OCI-LY1 (cell line): ENCODE measurements at regions not wholly inside any gene's neighbourhood (a gene's known extent, or its start where the extent isn't known, plus 50 kb on each side); places are given as distances from the start of the nearest gene placed in this dataset.

ENCODE experiments used
- H2AFZ ChIP-seq: fragments of 200-600 bp; sonication (generic), shearing (Covaris generic); 2 replicates; pipeline ENCODE4 v1.6.0; 2014; ENCODE audit warnings: antibody characterized with exemption, mild to moderate bottlenecking, low read length
- H3F3A ChIP-seq: fragments of 200-600 bp; sonication (generic), shearing (Covaris generic); 2 replicates; pipeline ENCODE4 v1.6.0; 2014; ENCODE audit warnings: mild to moderate bottlenecking, antibody characterized with exemption, low read length, moderate library complexity; ENCODE audit not compliant: insufficient read depth
- H3K27ac ChIP-seq: fragments of 200-600 bp; sonication (generic); 2 replicates; pipeline ENCODE4 v1.5.1; 2014; ENCODE audit warnings: low read length, mixed run types, mild to moderate bottlenecking, low read depth; ENCODE audit not compliant: poor library complexity, severe bottlenecking
- H3K27me3 ChIP-seq: fragments of 200-600 bp; sonication (generic); 2 replicates; pipeline ENCODE4 v1.6.0; 2014; ENCODE audit warnings: antibody characterized with exemption, mild to moderate bottlenecking, low read length, moderate library complexity; ENCODE audit not compliant: insufficient read depth
- H3K36me3 ChIP-seq: fragments of 200-600 bp; sonication (generic); 2 replicates; pipeline ENCODE4 v1.6.1; 2014; ENCODE audit warnings: mild to moderate bottlenecking, antibody characterized with exemption, low read length, moderate library complexity, mixed read lengths; ENCODE audit not compliant: insufficient read depth
- H3K4me1 ChIP-seq: fragments of 200-600 bp; sonication (generic); 2 replicates; pipeline ENCODE4 v1.5.1; 2014; ENCODE audit warnings: mild to moderate bottlenecking, low read length, moderate library complexity; ENCODE audit not compliant: insufficient read depth, severe bottlenecking
- H3K4me2 ChIP-seq: fragments of 200-600 bp; sonication (generic), shearing (Covaris generic); 2 replicates; pipeline ENCODE4 v1.6.1; 2014; ENCODE audit warnings: low read length
- H3K4me3 ChIP-seq: fragments of 200-600 bp; sonication (generic); 2 replicates; pipeline ENCODE4 v1.5.1; 2014; ENCODE audit warnings: low read length, low read depth, mild to moderate bottlenecking, mixed read lengths; ENCODE audit not compliant: poor library complexity, severe bottlenecking
- H3K79me2 ChIP-seq: fragments of 200-600 bp; shearing (Covaris generic); 2 replicates; pipeline ENCODE4 v1.6.1; 2016; ENCODE audit warnings: mixed run types, low read length, mixed read lengths; ENCODE audit not compliant: insufficient read depth
- H3K9ac ChIP-seq: fragments of 200-600 bp; sonication (generic), shearing (Covaris generic); 2 replicates; pipeline ENCODE4 v1.6.1; 2014; ENCODE audit warnings: mild to moderate bottlenecking, low read length, mixed read lengths
- H3K9me2 ChIP-seq: fragments of 200-600 bp; sonication (generic), shearing (Covaris generic); 2 replicates; pipeline ENCODE4 v1.6.1; 2014; ENCODE audit warnings: low read depth, mild to moderate bottlenecking, low read length, mixed read lengths
- H3K9me3 ChIP-seq: fragments of 200-600 bp; shearing (Covaris generic); 2 replicates; pipeline ENCODE4 v1.6.1; 2014; ENCODE audit warnings: low read length, mixed read lengths
- H4K20me1 ChIP-seq: fragments of 200-600 bp; sonication (generic), shearing (Covaris generic); 2 replicates; pipeline ENCODE4 v1.6.0; 2016; ENCODE audit warnings: mild to moderate bottlenecking, low read length; ENCODE audit not compliant: insufficient read depth
- EZH2 ChIP-seq: fragments of 200-600 bp; sonication (generic), shearing (Covaris generic); IDR thresholded peaks from 2 replicates; pipeline ENCODE4 v1.8.0; 2017; ENCODE audit warnings: borderline replicate concordance, mixed run types, mild to moderate bottlenecking, antibody characterized with exemption, low read length, moderate library complexity, mixed read lengths
- TF ChIP-seq, protein P1 (sequence below): fragments of 200-600 bp; sonication (generic), shearing (Covaris generic); IDR thresholded peaks from 2 replicates; pipeline ENCODE4 v1.5.1; 2017; ENCODE audit warnings: mild to moderate bottlenecking, antibody characterized with exemption, low read length, moderate library complexity, mixed read lengths

DNA sequence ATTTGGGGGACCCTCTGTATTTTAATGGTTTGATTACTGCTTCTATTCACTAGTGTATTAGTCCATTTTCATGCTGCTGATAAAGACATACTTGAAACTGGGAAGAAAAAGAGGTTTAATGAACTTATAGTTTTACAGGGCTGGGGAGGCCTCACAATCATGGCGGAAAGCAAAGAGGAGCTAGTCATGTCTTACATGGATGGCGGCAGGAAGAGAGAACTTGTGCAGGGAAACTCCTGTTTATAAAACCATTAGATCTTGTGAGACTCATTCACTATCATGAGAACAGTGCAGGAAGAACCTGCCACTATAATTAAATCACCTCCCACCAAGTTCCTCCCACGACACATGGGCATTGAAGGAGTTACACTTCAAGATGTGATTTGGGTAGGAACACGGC lies 464.5 kb upstream of the RGS18 start:
- no peak overlapping the region for H2AFZ ChIP-seq
- H3K4me3 ChIP-seq, result no peak overlapping the region
- H3K9me3 ChIP-seq, result no peaks in the 10 kb centered on the region
- no peak overlapping the region for H3K4me2 ChIP-seq
- H3K27ac ChIP-seq, result no peak overlapping the region
- no peaks in the 10 kb centered on the region for H3K79me2 ChIP-seq
- H3K27me3 ChIP-seq, result no peaks in the 10 kb centered on the region
- no peak overlapping the region for H3K9ac ChIP-seq
- H4K20me1 ChIP-seq, result no peaks in the 10 kb centered on the region
- TF ChIP-seq EZH2, result no peak
- TF ChIP-seq, protein P1, sequence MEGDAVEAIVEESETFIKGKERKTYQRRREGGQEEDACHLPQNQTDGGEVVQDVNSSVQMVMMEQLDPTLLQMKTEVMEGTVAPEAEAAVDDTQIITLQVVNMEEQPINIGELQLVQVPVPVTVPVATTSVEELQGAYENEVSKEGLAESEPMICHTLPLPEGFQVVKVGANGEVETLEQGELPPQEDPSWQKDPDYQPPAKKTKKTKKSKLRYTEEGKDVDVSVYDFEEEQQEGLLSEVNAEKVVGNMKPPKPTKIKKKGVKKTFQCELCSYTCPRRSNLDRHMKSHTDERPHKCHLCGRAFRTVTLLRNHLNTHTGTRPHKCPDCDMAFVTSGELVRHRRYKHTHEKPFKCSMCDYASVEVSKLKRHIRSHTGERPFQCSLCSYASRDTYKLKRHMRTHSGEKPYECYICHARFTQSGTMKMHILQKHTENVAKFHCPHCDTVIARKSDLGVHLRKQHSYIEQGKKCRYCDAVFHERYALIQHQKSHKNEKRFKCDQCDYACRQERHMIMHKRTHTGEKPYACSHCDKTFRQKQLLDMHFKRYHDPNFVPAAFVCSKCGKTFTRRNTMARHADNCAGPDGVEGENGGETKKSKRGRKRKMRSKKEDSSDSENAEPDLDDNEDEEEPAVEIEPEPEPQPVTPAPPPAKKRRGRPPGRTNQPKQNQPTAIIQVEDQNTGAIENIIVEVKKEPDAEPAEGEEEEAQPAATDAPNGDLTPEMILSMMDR, result no peak
- no peaks in the 10 kb centered on the region for H3K9me2 ChIP-seq
- no peaks in the 10 kb centered on the region for H3K4me1 ChIP-seq
- no peaks in the 10 kb centered on the region for H3K36me3 ChIP-seq
- H3F3A ChIP-seq, result no peaks in the 10 kb centered on the region

DNA sequence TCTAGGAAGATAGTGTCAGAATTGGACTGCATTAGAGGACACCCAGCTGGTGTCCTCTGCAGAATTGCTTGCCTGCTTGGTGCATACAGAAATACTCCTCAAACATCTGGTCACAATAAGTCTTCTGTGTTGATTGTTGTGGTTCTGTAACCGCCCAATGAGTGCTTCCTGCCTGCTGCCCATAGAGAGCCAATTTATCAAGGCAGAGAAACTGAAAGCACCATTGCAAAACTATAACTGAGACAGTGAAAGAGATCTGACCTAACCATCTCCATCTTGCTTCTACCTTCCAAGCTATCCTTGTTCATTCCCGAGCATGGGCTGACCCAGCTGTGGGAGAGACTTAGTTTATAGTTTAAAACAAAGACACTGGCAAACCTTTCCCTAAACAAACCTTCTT lies 462.4 kb upstream of the RGS18 start:
- no peak overlapping the region for H3K27ac ChIP-seq

DNA sequence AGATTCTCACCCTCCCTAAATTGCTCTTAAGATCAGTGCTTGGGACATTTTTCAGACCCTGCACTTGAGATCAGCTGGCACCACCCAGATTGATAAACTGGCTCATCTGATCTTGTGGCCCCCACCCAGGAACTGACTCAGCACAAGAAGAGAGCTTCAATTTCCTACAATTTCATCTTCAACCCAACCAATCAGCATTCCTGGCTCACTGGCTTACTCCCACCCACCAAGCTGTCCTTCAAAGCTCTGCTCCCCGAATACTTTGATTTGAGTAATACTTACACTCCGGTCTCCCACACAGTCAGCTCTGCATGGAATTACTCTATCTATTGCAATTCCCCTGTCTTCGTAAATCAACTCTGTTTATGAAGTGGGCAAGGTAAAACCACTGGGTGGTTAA lies 461.9 kb upstream of the RGS18 start:
- H3K4me1 ChIP-seq, result no peaks in the 10 kb centered on the region
- H3K9me2 ChIP-seq, result no peaks in the 10 kb centered on the region
- H3K4me3 ChIP-seq, result no peak overlapping the region
- no peaks in the 10 kb centered on the region for H3K9me3 ChIP-seq
- H3K4me2 ChIP-seq, result no peak overlapping the region
- H3K36me3 ChIP-seq, result no peaks in the 10 kb centered on the region
- no peak overlapping the region for H3K27ac ChIP-seq
- H2AFZ ChIP-seq, result no peak overlapping the region
- TF ChIP-seq, protein P1, result no peak
- TF ChIP-seq EZH2, result no peak
- H3K9ac ChIP-seq, result no peak overlapping the region
- H3K79me2 ChIP-seq, result no peaks in the 10 kb centered on the region
- H3F3A ChIP-seq, result no peaks in the 10 kb centered on the region
- no peaks in the 10 kb centered on the region for H3K27me3 ChIP-seq
- H4K20me1 ChIP-seq, result no peaks in the 10 kb centered on the region

More for the DNA sequence above, 462.4 kb upstream of the RGS18 start:
- H3K27me3 ChIP-seq, result no peaks in the 10 kb centered on the region
- no peaks in the 10 kb centered on the region for H3K9me2 ChIP-seq
- H4K20me1 ChIP-seq, result no peaks in the 10 kb centered on the region
- TF ChIP-seq, protein P1, result no peak
- TF ChIP-seq EZH2, result no peak
- H3K4me3 ChIP-seq, result no peak overlapping the region
- no peaks in the 10 kb centered on the region for H3K79me2 ChIP-seq
- no peaks in the 10 kb centered on the region for H3F3A ChIP-seq
- H3K36me3 ChIP-seq, result no peaks in the 10 kb centered on the region
- H3K9ac ChIP-seq, result no peak overlapping the region
- no peaks in the 10 kb centered on the region for H3K9me3 ChIP-seq
- no peak overlapping the region for H3K4me2 ChIP-seq
- no peaks in the 10 kb centered on the region for H3K4me1 ChIP-seq
- H2AFZ ChIP-seq, result no peak overlapping the region
